Prostate gland (tissue), 2 donors: ENCODE measurements at regions not wholly inside any gene's neighbourhood (a gene's known extent, or its start where the extent isn't known, plus 50 kb on each side); places are given as distances from the start of the nearest gene placed in this dataset.

Experiments
- CTCF ChIP-seq, 4 experiments: fragments of 200-600 bp in 2 of 4; fragments of 450-650 bp in 2 of 4; sonication (generic) in 2 of 4; IDR thresholded peaks; 1 replicate in 3 of 4; 2 replicates in 1 of 4; pipeline ENCODE4 v1.5.1; 2016 to 2019; ENCODE audit warnings: antibody characterized with exemption in 4 of 4, mild to moderate bottlenecking in 2 of 4, moderate library complexity in 2 of 4
- POLR2A ChIP-seq: fragments of 450-650 bp; IDR thresholded peaks from one replicate; pipeline ENCODE4 v1.6.1; 2016; ENCODE audit warnings: antibody characterized with exemption, mild to moderate bottlenecking
- POLR2AphosphoS5 ChIP-seq: sonication (generic); formaldehyde crosslinking; IDR thresholded peaks from one replicate; pipeline ENCODE4 v1.6.1; 2017; ENCODE audit warnings: antibody characterized with exemption

- TF ChIP-seq CTCF (IDR thresholded peaks at IDR 0.05): no peak
- TF ChIP-seq POLR2AphosphoS5: no peak
- no peak for TF ChIP-seq POLR2A
Measured at GRCh38 chr22:48705917-48706605, 1121.6 kb downstream of the BRD1 start.
